Keratinocyte (primary cell): ENCODE measurements at regions not wholly inside any gene's neighbourhood (a gene's known extent, or its start where the extent isn't known, plus 50 kb on each side); places are given as distances from the start of the nearest gene placed in this dataset.

Source experiments
- EZH2 ChIP-seq: IDR thresholded peaks from one replicate; pipeline ENCODE4 v1.6.1; 2012; ENCODE audit warnings: inconsistent platforms, mild to moderate bottlenecking, low read length, moderate library complexity
- TF ChIP-seq, protein P1 (sequence below), 3 experiments: IDR thresholded peaks in 1 of 3; conservative IDR thresholded peaks in 1 of 3; optimal IDR thresholded peaks in 1 of 3; 2 replicates in 2 of 3; 3 replicates in 1 of 3; pipeline versions ENCODE3 to v1.5.1; 2011; ENCODE audit warnings: low read length in 3 of 3, mild to moderate bottlenecking in 3 of 3, moderate library complexity in 2 of 3, control low read depth in 1 of 3, inconsistent platforms in 1 of 3; ENCODE audit not compliant: insufficient read depth in 2 of 3; ENCODE audit errors: extremely low read depth in 1 of 3

DNA sequence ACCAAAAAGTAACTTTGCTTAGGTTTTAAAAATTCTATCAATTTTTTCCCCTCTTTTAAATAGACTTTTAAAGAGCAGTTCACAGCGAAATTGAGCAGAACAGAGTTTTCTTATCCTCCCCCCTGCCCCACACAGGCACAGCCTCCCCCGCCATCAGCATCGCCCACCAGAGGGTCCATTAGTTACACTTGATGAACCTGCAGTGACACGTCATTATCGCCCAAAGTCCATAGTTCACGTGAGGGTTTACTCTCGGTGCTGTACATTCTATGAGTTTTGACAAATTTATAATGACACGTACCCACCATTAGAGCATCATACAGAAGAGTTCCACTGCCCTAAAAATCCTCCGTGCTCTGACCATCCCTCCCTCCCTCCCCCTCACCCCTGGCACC lies 58.4 kb downstream of the FZD10 start:
- TF ChIP-seq, protein P1, sequence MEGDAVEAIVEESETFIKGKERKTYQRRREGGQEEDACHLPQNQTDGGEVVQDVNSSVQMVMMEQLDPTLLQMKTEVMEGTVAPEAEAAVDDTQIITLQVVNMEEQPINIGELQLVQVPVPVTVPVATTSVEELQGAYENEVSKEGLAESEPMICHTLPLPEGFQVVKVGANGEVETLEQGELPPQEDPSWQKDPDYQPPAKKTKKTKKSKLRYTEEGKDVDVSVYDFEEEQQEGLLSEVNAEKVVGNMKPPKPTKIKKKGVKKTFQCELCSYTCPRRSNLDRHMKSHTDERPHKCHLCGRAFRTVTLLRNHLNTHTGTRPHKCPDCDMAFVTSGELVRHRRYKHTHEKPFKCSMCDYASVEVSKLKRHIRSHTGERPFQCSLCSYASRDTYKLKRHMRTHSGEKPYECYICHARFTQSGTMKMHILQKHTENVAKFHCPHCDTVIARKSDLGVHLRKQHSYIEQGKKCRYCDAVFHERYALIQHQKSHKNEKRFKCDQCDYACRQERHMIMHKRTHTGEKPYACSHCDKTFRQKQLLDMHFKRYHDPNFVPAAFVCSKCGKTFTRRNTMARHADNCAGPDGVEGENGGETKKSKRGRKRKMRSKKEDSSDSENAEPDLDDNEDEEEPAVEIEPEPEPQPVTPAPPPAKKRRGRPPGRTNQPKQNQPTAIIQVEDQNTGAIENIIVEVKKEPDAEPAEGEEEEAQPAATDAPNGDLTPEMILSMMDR (optimal IDR thresholded peaks at IDR 0.05 in 1 of 3, IDR thresholded peaks at IDR 0.05 in 1 of 3, conservative IDR thresholded peaks at IDR 0.05 in 1 of 3; ENCODE audit: extremely low read depth in 1 of 3, insufficient read depth in 2 of 3, low read length in 3 of 3) = no peak
- no peak for TF ChIP-seq EZH2
